ENCODE measurements at regions not wholly inside any gene's neighbourhood (a gene's known extent, or its start where the extent isn't known, plus 50 kb on each side); places are given as distances from the start of the nearest gene placed in this dataset.

GRCh38 chr12:89970722-89971121 is 262.1 kb upstream of the ATP2B1 start:
- DNase-seq, result no peak

- DNase-seq, result no peak
These were observed 260.5 kb upstream of the ATP2B1 start for GRCh38 chr12:89969093-89969492.

GRCh38 chr12:89968151-89968700 is 259.6 kb upstream of the ATP2B1 start:
- no peak for DNase-seq

GRCh38 chr12:89966495-89967240 is 258.0 kb upstream of the ATP2B1 start:
- DNase-seq, result no peak

GRCh38 chr12:89965993-89966392 is 257.4 kb upstream of the ATP2B1 start:
- no peak for DNase-seq

- no peak for DNase-seq
These were observed 254.0 kb upstream of the ATP2B1 start for GRCh38 chr12:89962648-89963047.

- no peak for DNase-seq
These were observed 252.2 kb upstream of the ATP2B1 start for GRCh38 chr12:89960607-89961394.

- DNase-seq, result no peak
These were observed 251.4 kb upstream of the ATP2B1 start for GRCh38 chr12:89960011-89960507.

- DNase-seq, result no peak
These were observed 250.5 kb upstream of the ATP2B1 start for GRCh38 chr12:89959179-89959578.

- DNase-seq, result no peak
These were observed 245.6 kb upstream of the ATP2B1 start for GRCh38 chr12:89954259-89954658.

- DNase-seq, result no peak
These were observed 243.0 kb upstream of the ATP2B1 start for GRCh38 chr12:89951694-89952060.

- no peak for DNase-seq
These were observed 242.5 kb upstream of the ATP2B1 start for GRCh38 chr12:89951050-89951693.

GRCh38 chr12:89950421-89950820 is 241.8 kb upstream of the ATP2B1 start:
- no peak for DNase-seq

- DNase-seq, result peak; percentile 42
These were observed 241.0 kb upstream of the ATP2B1 start for GRCh38 chr12:89949457-89950195.

- no peak for DNase-seq
These were observed 239.9 kb upstream of the ATP2B1 start for GRCh38 chr12:89948271-89949175.

- DNase-seq, result no peak
These were observed 239.0 kb upstream of the ATP2B1 start for GRCh38 chr12:89947437-89948270.

GRCh38 chr12:89946518-89947135 is 238.0 kb upstream of the ATP2B1 start:
- DNase-seq, result no peak

- no peak for DNase-seq
These were observed 236.5 kb upstream of the ATP2B1 start for GRCh38 chr12:89945123-89945522.

- DNase-seq, result no peak
These were observed 234.8 kb upstream of the ATP2B1 start for GRCh38 chr12:89943463-89943862.

- no peak for DNase-seq
These were observed 232.8 kb upstream of the ATP2B1 start for GRCh38 chr12:89941436-89941835.

Data from activated gamma-delta T cell treated with Interleukin-2 at 50 U/mL for 16 hours (primary cell).